Fibroblast of lung (primary cell): ENCODE measurements at regions not wholly inside any gene's neighbourhood (a gene's known extent, or its start where the extent isn't known, plus 50 kb on each side); places are given as distances from the start of the nearest gene placed in this dataset.
"Not testable (repeated sequence)": the region's sequence is repeated elsewhere in the genome, so short reads cannot be mapped to it uniquely, and the experiment has no call there.

Experiments used
- DNase-seq, 2 donors: peaks; one replicate each; pipeline versions ENCODE4 v3.0.0 to v3.0.0-alpha.2; 2010; ENCODE audit warnings: low read depth in 2 of 2
- H2AFZ ChIP-seq: 2 replicates; pipeline ENCODE4 v1.5.1; 2012; ENCODE audit warnings: low read length, control low read depth, inconsistent platforms
- H3K27ac ChIP-seq: 2 replicates; pipeline ENCODE4 v1.5.1; 2011; ENCODE audit warnings: low read length, control low read depth; ENCODE audit not compliant: insufficient read depth
- H3K27me3 ChIP-seq: 2 replicates; pipeline ENCODE4 v1.5.1; 2011; ENCODE audit warnings: mild to moderate bottlenecking, low read length; ENCODE audit not compliant: control insufficient read depth, insufficient read depth
- H3K36me3 ChIP-seq: 2 replicates; pipeline ENCODE4 v1.5.1; 2011; ENCODE audit warnings: low read length; ENCODE audit not compliant: control insufficient read depth, insufficient read depth
- H3K4me1 ChIP-seq: 2 replicates; pipeline ENCODE4 v1.5.1; 2011; ENCODE audit warnings: low read length; ENCODE audit not compliant: control insufficient read depth, insufficient read depth; ENCODE audit errors: extremely low read depth
- H3K4me2 ChIP-seq: 2 replicates; pipeline ENCODE4 v1.5.1; 2011; ENCODE audit warnings: low read length, control low read depth; ENCODE audit not compliant: insufficient read depth; ENCODE audit errors: extremely low read depth
- H3K4me3 ChIP-seq, 4 experiments: fragments of 200-600 bp in 1 of 4; sonication (generic) in 1 of 4; replicated peaks in 1 of 4; 2 replicates each; pipeline ENCODE4 v1.5.1; 2011 to 2016; ENCODE audit warnings: low read length in 4 of 4, low read depth in 3 of 4, mild to moderate bottlenecking in 3 of 4, control low read depth in 2 of 4, inconsistent platforms in 1 of 4, mixed read lengths in 1 of 4; ENCODE audit not compliant: insufficient read depth in 1 of 4; ENCODE audit errors: control extremely low read depth in 1 of 4
- H3K79me2 ChIP-seq: 2 replicates; pipeline ENCODE4 v1.5.1; 2012; ENCODE audit warnings: mild to moderate bottlenecking, low read length, inconsistent platforms; ENCODE audit not compliant: control insufficient read depth, insufficient read depth
- H3K9ac ChIP-seq: 2 replicates; pipeline ENCODE4 v1.5.1; 2011; ENCODE audit warnings: mild to moderate bottlenecking, low read length, control low read depth; ENCODE audit not compliant: insufficient read depth
- H3K9me3 ChIP-seq: 2 replicates; pipeline ENCODE4 v1.5.1; 2012; ENCODE audit warnings: low read depth, low read length; ENCODE audit not compliant: control insufficient read depth, insufficient read depth
- H4K20me1 ChIP-seq: 2 replicates; pipeline ENCODE4 v1.5.1; 2011; ENCODE audit warnings: low read length; ENCODE audit not compliant: control insufficient read depth, insufficient read depth; ENCODE audit errors: extremely low read depth

- H3K27ac ChIP-seq, H3K4me1 ChIP-seq, H3K9me3 ChIP-seq, H3K36me3 ChIP-seq, H3K27me3 ChIP-seq, DNase-seq, H3K9ac ChIP-seq, H3K4me3 ChIP-seq, H3K4me2 ChIP-seq, H4K20me1 ChIP-seq, H2AFZ ChIP-seq, H3K79me2 ChIP-seq: not testable (repeated sequence)
These were observed 2828.4 kb downstream of the RPIA start for GRCh38 chr2:91519914-91520313.

DNA sequence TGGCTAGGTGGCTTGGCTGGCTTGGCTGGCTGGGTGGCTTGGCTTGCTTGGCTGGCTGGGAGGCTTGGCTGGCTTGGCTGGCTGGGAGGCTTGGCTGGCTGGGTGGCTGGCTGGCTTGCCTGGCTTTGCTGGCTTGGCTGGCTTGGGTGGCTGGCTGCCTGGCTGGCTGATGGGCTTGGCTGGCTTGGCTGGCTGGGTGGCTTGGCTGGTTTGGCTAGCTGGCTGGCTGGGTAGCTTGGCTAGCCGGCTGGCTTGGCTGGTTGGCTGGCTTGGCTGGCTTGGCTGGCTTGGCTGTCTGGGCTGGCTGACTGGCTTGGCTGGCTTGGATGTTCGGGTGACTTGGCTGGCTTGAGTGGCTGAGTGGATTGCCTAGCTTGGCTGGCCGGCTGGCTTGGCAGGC lies 2829.1 kb downstream of the RPIA start:
- not testable (repeated sequence) for H3K9ac ChIP-seq, H3K79me2 ChIP-seq, H3K4me3 ChIP-seq, DNase-seq, H3K4me2 ChIP-seq, H3K4me1 ChIP-seq, H3K27me3 ChIP-seq, H2AFZ ChIP-seq, H3K9me3 ChIP-seq, H4K20me1 ChIP-seq, H3K36me3 ChIP-seq, H3K27ac ChIP-seq

GRCh38 chr2:91520972-91521535 lies 2829.6 kb downstream of the RPIA start:
- not testable (repeated sequence) for H3K36me3 ChIP-seq, H2AFZ ChIP-seq, H3K9me3 ChIP-seq, H3K4me3 ChIP-seq, H3K27me3 ChIP-seq, H3K9ac ChIP-seq, H3K4me1 ChIP-seq, H3K79me2 ChIP-seq, H4K20me1 ChIP-seq, H3K4me2 ChIP-seq, H3K27ac ChIP-seq, DNase-seq

GRCh38 chr2:91521944-91522343 lies 2830.5 kb downstream of the RPIA start:
- not testable (repeated sequence) for H4K20me1 ChIP-seq, H3K9ac ChIP-seq, H3K4me1 ChIP-seq, H3K9me3 ChIP-seq, H3K27me3 ChIP-seq, H3K27ac ChIP-seq, H3K36me3 ChIP-seq, H3K4me2 ChIP-seq, H3K4me3 ChIP-seq, H2AFZ ChIP-seq, DNase-seq, H3K79me2 ChIP-seq

DNA sequence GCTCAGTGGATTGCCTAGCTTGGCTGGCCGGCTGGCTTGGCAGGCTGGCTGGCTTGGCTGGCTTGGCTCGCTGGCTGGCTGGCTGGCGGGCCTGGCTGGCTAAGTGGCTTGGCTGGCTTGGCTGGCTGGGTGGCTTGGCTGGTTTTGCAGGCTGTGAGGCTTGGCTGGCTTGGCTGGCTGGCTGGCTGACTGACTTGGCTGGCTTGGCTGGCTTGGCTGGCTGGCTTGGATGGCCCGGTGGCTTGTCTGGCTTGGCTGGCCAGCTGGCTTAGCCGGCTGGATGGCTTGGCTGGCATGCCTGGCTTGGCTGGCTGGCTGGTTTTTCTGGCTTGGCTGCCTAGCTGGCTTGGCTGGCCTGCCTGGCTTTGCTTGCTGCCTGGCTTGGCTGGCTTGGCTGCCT lies 2831.4 kb downstream of the RPIA start:
- not testable (repeated sequence) for H3K9me3 ChIP-seq, H3K9ac ChIP-seq, H3K36me3 ChIP-seq, H4K20me1 ChIP-seq, DNase-seq, H3K4me1 ChIP-seq, H3K4me2 ChIP-seq, H2AFZ ChIP-seq, H3K27me3 ChIP-seq, H3K27ac ChIP-seq, H3K4me3 ChIP-seq, H3K79me2 ChIP-seq

DNA sequence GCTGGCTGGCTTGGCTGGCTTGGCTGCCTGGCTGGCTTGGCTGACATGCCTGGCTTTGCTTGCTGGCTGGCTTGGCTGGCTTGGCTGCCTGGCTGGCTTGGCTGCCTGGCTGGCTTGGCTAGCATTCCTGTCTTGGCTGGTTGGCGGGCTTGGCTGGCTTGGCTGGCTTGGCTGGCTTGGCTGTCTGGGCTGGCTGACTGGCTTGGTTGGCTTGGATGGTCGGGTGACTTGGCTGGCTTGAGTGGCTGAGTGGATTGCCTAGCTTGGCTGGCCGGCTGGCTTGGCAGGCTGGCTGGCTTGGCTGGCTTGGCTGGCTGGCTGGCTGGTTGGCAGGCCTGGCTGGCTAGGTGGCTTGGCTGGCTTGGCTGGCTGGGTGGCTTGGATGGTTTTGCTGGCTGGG lies 2832.3 kb downstream of the RPIA start:
- not testable (repeated sequence) for H2AFZ ChIP-seq, H3K4me2 ChIP-seq, H3K4me1 ChIP-seq, H3K9me3 ChIP-seq, DNase-seq, H3K4me3 ChIP-seq, H3K36me3 ChIP-seq, H3K79me2 ChIP-seq, H3K9ac ChIP-seq, H3K27me3 ChIP-seq, H4K20me1 ChIP-seq, H3K27ac ChIP-seq

DNA sequence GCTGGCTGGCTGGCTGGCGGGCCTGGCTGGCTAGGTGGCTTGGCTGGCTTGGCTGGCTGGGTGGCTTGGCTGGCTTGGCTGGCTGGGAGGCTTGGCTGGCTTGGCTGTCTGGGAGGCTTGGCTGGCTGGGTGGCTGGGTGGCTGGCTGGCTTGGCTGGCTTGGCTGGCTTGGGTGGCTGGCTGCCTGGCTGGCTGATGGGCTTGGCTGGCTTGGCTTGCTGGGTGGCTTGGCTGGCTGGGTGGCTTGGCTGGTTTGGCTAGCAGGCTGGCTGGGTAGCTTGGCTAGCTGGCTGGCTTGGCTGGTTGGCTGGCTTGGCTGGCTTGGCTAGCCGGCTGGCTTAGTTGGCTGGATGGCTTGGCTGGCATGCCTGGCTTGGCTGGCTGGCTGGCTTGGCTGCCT lies 2834.1 kb downstream of the RPIA start:
- not testable (repeated sequence) for H3K27ac ChIP-seq, H3K36me3 ChIP-seq, H3K4me3 ChIP-seq, H3K9ac ChIP-seq, H3K79me2 ChIP-seq, H3K27me3 ChIP-seq, DNase-seq, H2AFZ ChIP-seq, H3K4me1 ChIP-seq, H3K4me2 ChIP-seq, H4K20me1 ChIP-seq, H3K9me3 ChIP-seq
